ENCODE measurements at regions not wholly inside any gene's neighbourhood (a gene's known extent, or its start where the extent isn't known, plus 50 kb on each side); places are given as distances from the start of the nearest gene placed in this dataset.

- TF ChIP-seq, protein P1, sequence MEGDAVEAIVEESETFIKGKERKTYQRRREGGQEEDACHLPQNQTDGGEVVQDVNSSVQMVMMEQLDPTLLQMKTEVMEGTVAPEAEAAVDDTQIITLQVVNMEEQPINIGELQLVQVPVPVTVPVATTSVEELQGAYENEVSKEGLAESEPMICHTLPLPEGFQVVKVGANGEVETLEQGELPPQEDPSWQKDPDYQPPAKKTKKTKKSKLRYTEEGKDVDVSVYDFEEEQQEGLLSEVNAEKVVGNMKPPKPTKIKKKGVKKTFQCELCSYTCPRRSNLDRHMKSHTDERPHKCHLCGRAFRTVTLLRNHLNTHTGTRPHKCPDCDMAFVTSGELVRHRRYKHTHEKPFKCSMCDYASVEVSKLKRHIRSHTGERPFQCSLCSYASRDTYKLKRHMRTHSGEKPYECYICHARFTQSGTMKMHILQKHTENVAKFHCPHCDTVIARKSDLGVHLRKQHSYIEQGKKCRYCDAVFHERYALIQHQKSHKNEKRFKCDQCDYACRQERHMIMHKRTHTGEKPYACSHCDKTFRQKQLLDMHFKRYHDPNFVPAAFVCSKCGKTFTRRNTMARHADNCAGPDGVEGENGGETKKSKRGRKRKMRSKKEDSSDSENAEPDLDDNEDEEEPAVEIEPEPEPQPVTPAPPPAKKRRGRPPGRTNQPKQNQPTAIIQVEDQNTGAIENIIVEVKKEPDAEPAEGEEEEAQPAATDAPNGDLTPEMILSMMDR (conservative IDR thresholded peaks at IDR 0.05; ENCODE audit: low read length): no peak
- no peak for TF ChIP-seq EZH2phosphoT487 (IDR thresholded peaks at IDR 0.05; ENCODE audit: borderline replicate concordance, low read depth, low read length)
Observed at GRCh38 chr4:164481306-164482091, 272.4 kb upstream of the SMIM31 start.

Measured in OCI-LY7 (cell line).